DOHH2 (cell line): ENCODE measurements at regions not wholly inside any gene's neighbourhood (a gene's known extent, or its start where the extent isn't known, plus 50 kb on each side); places are given as distances from the start of the nearest gene placed in this dataset.

ENCODE experiments used
- H3F3A ChIP-seq: fragments of 200-600 bp; sonication (generic), shearing (Covaris generic); 2 replicates; pipeline ENCODE4 v1.6.0; 2016; ENCODE audit warnings: antibody characterized with exemption, mild to moderate bottlenecking; ENCODE audit not compliant: control insufficient read depth, insufficient read depth
- H3K27ac ChIP-seq: fragments of 200-600 bp; sonication (generic); 2 replicates; pipeline ENCODE4 v1.5.1; 2014; ENCODE audit warnings: low read depth, mild to moderate bottlenecking, low read length, moderate library complexity
- H3K27me3 ChIP-seq: fragments of 200-600 bp; sonication (generic); 2 replicates; pipeline ENCODE4 v1.6.1; 2014; ENCODE audit warnings: mild to moderate bottlenecking, low read length, mixed read lengths; ENCODE audit not compliant: control insufficient read depth
- H3K36me3 ChIP-seq: fragments of 200-600 bp; sonication (generic); 2 replicates; pipeline ENCODE4 v1.6.1; 2014; ENCODE audit warnings: mild to moderate bottlenecking, low read length, moderate library complexity, mixed read lengths; ENCODE audit not compliant: control insufficient read depth
- H3K4me1 ChIP-seq: fragments of 200-600 bp; sonication (generic); 2 replicates; pipeline ENCODE4 v1.6.1; 2014; ENCODE audit warnings: mild to moderate bottlenecking, low read length, mixed read lengths; ENCODE audit not compliant: control insufficient read depth
- H3K4me2 ChIP-seq: fragments of 200-600 bp; sonication (generic); 2 replicates; pipeline ENCODE4 v1.6.0; 2014; ENCODE audit warnings: mild to moderate bottlenecking, low read length, moderate library complexity
- H3K4me3 ChIP-seq: fragments of 200-600 bp; sonication (generic); 2 replicates; pipeline ENCODE4 v1.5.1; 2014; ENCODE audit warnings: mild to moderate bottlenecking, low read length, mixed read lengths
- H3K79me2 ChIP-seq: fragments of 200-600 bp; sonication (generic); 2 replicates; pipeline ENCODE4 v1.6.1; 2014; ENCODE audit warnings: mild to moderate bottlenecking, low read length, mixed read lengths; ENCODE audit not compliant: control insufficient read depth
- H3K9me2 ChIP-seq: fragments of 200-600 bp; sonication (generic); replicated peaks from 2 replicates; pipeline ENCODE4 v1.6.1; 2014; ENCODE audit warnings: mild to moderate bottlenecking, low read length, mixed read lengths; ENCODE audit not compliant: control insufficient read depth
- H3K9me3 ChIP-seq: fragments of 200-600 bp; sonication (generic); 2 replicates; pipeline ENCODE4 v1.6.1; 2014; ENCODE audit warnings: antibody characterized with exemption, low read length, mixed read lengths; ENCODE audit not compliant: control insufficient read depth, insufficient read depth
- H4K20me1 ChIP-seq: fragments of 200-600 bp; sonication (generic); 2 replicates; pipeline ENCODE4 v1.6.0; 2014; ENCODE audit warnings: low read depth, mild to moderate bottlenecking, antibody characterized with exemption, low read length, moderate library complexity; ENCODE audit not compliant: control insufficient read depth, insufficient read depth
- EZH2phosphoT487 ChIP-seq: fragments of 200-600 bp; sonication (generic); IDR thresholded peaks from 2 replicates; pipeline ENCODE4 v1.6.1; 2017; ENCODE audit warnings: borderline replicate concordance, mild to moderate bottlenecking, antibody characterized with exemption, low read length, moderate library complexity, mixed read lengths
- TF ChIP-seq, protein P1 (sequence below): fragments of 200-600 bp; sonication (generic); IDR thresholded peaks from one replicate; pipeline ENCODE4 v1.5.1; 2014; ENCODE audit warnings: antibody characterized with exemption, mild to moderate bottlenecking, low read depth, low read length; ENCODE audit not compliant: poor library complexity, severe bottlenecking

DNA sequence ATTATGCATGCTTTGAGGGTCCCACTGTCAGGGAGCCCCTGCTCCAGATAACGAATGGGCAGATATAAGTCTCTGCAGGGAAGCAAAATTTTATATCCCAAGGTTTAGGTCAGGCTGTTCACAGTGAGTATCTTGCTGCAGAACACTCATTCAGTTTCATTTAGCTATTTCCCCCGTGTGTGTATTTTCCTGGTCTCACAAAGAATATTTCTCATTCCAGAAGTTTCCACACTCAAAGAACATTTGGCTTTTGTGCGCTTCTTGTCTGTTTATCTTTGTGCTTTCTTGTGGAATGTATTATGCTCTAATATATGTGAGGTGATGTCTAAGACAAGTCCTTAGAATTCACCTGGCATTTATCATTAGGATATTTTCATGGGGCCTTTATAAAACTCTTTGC, 140.4 kb upstream of the MMADHC start:
- H3K4me1 ChIP-seq = no peaks in the 10 kb centered on the region
- no peaks in the 10 kb centered on the region for H3K9me2 ChIP-seq
- H3K27ac ChIP-seq = no peak overlapping the region
- H3K79me2 ChIP-seq = no peaks in the 10 kb centered on the region
- H4K20me1 ChIP-seq = no peaks in the 10 kb centered on the region
- no peak overlapping the region for H3K4me2 ChIP-seq
- no peaks in the 10 kb centered on the region for H3K36me3 ChIP-seq
- no peaks in the 10 kb centered on the region for H3K27me3 ChIP-seq
- no peaks in the 10 kb centered on the region for H3F3A ChIP-seq
- no peak overlapping the region for H3K4me3 ChIP-seq
- TF ChIP-seq, protein P1, sequence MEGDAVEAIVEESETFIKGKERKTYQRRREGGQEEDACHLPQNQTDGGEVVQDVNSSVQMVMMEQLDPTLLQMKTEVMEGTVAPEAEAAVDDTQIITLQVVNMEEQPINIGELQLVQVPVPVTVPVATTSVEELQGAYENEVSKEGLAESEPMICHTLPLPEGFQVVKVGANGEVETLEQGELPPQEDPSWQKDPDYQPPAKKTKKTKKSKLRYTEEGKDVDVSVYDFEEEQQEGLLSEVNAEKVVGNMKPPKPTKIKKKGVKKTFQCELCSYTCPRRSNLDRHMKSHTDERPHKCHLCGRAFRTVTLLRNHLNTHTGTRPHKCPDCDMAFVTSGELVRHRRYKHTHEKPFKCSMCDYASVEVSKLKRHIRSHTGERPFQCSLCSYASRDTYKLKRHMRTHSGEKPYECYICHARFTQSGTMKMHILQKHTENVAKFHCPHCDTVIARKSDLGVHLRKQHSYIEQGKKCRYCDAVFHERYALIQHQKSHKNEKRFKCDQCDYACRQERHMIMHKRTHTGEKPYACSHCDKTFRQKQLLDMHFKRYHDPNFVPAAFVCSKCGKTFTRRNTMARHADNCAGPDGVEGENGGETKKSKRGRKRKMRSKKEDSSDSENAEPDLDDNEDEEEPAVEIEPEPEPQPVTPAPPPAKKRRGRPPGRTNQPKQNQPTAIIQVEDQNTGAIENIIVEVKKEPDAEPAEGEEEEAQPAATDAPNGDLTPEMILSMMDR = no peak
- TF ChIP-seq EZH2phosphoT487 = no peak
- H3K9me3 ChIP-seq = no peaks in the 10 kb centered on the region

DNA sequence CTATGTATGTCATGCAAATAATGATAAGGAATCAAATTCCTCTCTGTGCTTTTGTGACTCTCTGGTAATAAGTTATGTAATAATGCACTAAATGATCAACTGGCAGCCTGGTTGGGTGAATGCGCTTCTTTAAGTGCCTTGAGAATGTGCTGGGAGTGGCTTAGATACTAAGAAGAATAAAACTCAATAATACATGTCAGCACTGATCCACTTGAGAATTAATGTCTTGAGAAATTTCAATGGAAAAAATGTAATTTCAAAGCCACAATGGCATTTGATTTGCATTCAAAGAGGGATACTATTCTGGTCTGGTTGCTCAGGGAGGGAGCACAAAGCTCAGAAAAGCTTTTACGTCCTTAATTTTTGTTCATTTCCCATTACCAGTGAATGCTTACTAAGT, 137.7 kb upstream of the MMADHC start:
- H3K4me1 ChIP-seq = no peaks in the 10 kb centered on the region

DNA sequence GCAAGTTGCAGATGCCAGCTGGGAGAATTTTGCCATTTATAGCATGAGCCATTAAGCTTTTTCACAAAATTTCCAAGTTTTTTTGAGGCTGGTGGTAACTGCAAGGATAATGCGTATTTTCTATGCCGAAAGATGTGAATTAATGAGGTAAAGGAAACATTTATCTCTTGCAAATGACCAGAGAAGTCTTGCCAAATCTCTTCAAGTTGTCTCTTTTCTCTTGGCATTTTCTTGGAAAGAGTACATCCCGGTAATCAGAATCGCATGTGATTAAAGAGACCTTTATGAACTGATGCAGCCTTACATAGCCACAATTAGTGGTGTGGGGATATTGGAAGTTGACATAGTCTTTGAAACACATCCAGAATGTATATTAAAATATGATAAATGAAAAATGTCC, 136.5 kb upstream of the MMADHC start:
- Histone ChIP-seq H3K36me3 (no peaks in the 10 kb centered on the region), H3K9me2 (no peaks in the 10 kb centered on the region), H4K20me1 (no peaks in the 10 kb centered on the region), H3K9me3 (no peaks in the 10 kb centered on the region), H3K79me2 (no peaks in the 10 kb centered on the region), H3K4me1 (no peaks in the 10 kb centered on the region), H3K27ac (no peak overlapping the region), H3F3A (no peaks in the 10 kb centered on the region), H3K27me3 (no peaks in the 10 kb centered on the region), H3K4me2 (no peak overlapping the region), H3K4me3 (no peak overlapping the region)
- no peak for TF ChIP-seq EZH2phosphoT487
- TF ChIP-seq, protein P1 = no peak

More for the DNA sequence above, 137.7 kb upstream of the MMADHC start:
- no peak overlapping the region for H3K4me3 ChIP-seq
- no peak overlapping the region for H3K4me2 ChIP-seq
- no peaks in the 10 kb centered on the region for H3F3A ChIP-seq
- TF ChIP-seq, protein P1 = no peak
- TF ChIP-seq EZH2phosphoT487 = no peak
- no peaks in the 10 kb centered on the region for H3K9me3 ChIP-seq
- no peaks in the 10 kb centered on the region for H3K9me2 ChIP-seq
- H4K20me1 ChIP-seq = no peaks in the 10 kb centered on the region
- no peaks in the 10 kb centered on the region for H3K36me3 ChIP-seq
- H3K27ac ChIP-seq = no peak overlapping the region
- no peaks in the 10 kb centered on the region for H3K27me3 ChIP-seq
- no peaks in the 10 kb centered on the region for H3K79me2 ChIP-seq

DNA sequence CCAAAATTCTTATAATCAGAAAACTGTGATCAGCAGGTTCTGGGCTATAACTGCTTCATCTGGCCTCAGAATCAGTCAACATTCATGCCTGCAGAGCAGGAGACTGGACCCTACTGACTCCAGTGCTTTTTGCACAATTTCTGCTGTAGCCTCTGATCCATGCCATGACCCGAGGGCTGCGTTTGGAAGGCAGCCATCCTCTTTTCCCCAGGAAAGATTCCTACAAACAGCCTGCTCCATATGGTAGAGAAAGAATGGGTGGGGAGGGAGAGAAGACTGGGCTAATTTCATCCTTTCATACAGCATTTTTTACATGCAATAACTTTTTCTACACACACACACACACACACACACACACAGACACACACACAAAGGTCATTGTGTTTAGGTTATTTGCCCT, 133.0 kb upstream of the MMADHC start:
- Histone ChIP-seq H3K27ac (no peak overlapping the region), H3K4me2 (no peak overlapping the region), H3F3A (no peaks in the 10 kb centered on the region), H3K4me3 (no peak overlapping the region), H3K4me1 (no peaks in the 10 kb centered on the region), H3K9me2 (no peaks in the 10 kb centered on the region), H3K9me3 (no peaks in the 10 kb centered on the region), H4K20me1 (no peaks in the 10 kb centered on the region), H3K79me2 (no peaks in the 10 kb centered on the region), H3K27me3 (no peaks in the 10 kb centered on the region), H3K36me3 (no peaks in the 10 kb centered on the region)
- TF ChIP-seq, protein P1 = no peak
- no peak for TF ChIP-seq EZH2phosphoT487
